ENCODE measurements at regions not wholly inside any gene's neighbourhood (a gene's known extent, or its start where the extent isn't known, plus 50 kb on each side); places are given as distances from the start of the nearest gene placed in this dataset.

- no peak overlapping the region for H3K27ac Mint-ChIP-seq
- H3K4me3 Mint-ChIP-seq = no peak overlapping the region
- no peak for DNase-seq
- ATAC-seq = no peak
- no peaks in the 10 kb centered on the region for H3K4me1 Mint-ChIP-seq
- H3K27me3 Mint-ChIP-seq = peaks cover 25% of the 10 kb centered on the region
- H3K9me3 Mint-ChIP-seq = no peaks in the 10 kb centered on the region
Observed at GRCh38 chr9:3773362-3774060, 247.7 kb upstream of the RFX3 start.

DNA sequence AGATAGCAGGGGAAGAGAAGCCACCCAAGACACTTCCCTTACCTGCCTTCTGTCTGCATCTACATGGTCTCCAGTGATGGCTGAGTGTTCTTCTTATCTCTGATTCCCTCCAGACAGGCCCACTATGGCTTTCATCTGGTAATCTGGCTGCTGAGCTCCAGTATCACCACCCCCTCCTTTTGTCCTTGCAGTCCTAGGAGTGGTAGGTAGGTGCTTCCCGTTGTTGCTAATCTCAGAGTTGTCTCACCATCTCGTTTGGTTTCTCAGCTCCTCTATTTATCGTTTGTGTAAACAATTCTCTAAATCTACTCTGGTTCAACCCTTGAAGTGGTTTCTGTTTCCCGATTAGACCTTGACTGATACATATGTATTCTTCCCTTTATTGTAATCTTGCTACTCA lies 243.8 kb upstream of the RFX3 start:
- no peaks in the 10 kb centered on the region for H3K4me1 Mint-ChIP-seq
- H3K27ac Mint-ChIP-seq = peak overlapping the region in 1 of 2 donors; percentile 53
- ATAC-seq = no peak
- H3K9me3 Mint-ChIP-seq = no peaks in the 10 kb centered on the region
- peaks cover 24% of the 10 kb centered on the region for H3K27me3 Mint-ChIP-seq
- DNase-seq = no peak
- H3K4me3 Mint-ChIP-seq = no peak overlapping the region

GRCh38 chr9:3768712-3769457 lies 243.1 kb upstream of the RFX3 start:
- H3K9me3 Mint-ChIP-seq = no peaks in the 10 kb centered on the region
- H3K27ac Mint-ChIP-seq = peak overlapping the region in 1 of 2 donors; percentile 79
- H3K4me3 Mint-ChIP-seq = no peak overlapping the region
- H3K27me3 Mint-ChIP-seq = peaks cover 24% of the 10 kb centered on the region
- ATAC-seq (no peak), DNase-seq (no peak)
- no peaks in the 10 kb centered on the region for H3K4me1 Mint-ChIP-seq

GRCh38 chr9:3768286-3768685 lies 242.5 kb upstream of the RFX3 start:
- Mint-ChIP-seq H3K4me3 (no peak overlapping the region), H3K27me3 (peaks cover 24% of the 10 kb centered on the region), H3K4me1 (no peaks in the 10 kb centered on the region), H3K27ac (no peak overlapping the region), H3K9me3 (no peaks in the 10 kb centered on the region)
- no peak for ATAC-seq
- DNase-seq = no peak

DNA sequence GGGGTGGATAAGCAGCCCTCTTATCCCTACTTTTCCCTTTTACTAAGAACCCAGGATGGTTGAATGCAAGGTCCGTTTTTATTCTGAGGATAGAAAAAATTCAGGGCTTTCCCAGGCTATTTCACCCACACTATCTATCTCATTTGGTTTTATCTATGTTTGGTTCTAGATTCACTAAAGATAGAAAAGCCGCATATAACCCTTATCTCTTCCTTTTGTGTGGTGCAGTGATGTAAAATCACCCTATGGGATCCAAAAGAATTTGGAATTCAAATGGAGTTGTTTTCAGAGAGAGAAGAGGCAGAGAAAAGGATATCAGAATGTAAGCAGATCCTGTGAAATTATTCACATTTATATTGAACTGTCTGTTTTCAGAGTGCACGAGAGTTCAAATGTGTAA lies 236.3 kb upstream of the RFX3 start:
- ATAC-seq (no peak), DNase-seq (no peak)
- H3K4me3 Mint-ChIP-seq = no peak overlapping the region
- no peaks in the 10 kb centered on the region for H3K9me3 Mint-ChIP-seq
- H3K27me3 Mint-ChIP-seq = peaks cover 18% of the 10 kb centered on the region
- no peak overlapping the region for H3K27ac Mint-ChIP-seq
- H3K4me1 Mint-ChIP-seq = peaks cover 18% of the 10 kb centered on the region

- Mint-ChIP-seq H3K27ac (no peak overlapping the region), H3K9me3 (no peaks in the 10 kb centered on the region), H3K27me3 (no peaks in the 10 kb centered on the region), H3K4me3 (no peak overlapping the region), H3K4me1 (peaks cover 18% of the 10 kb centered on the region)
- DNase-seq (no peak), ATAC-seq (no peak)
Observed at GRCh38 chr9:3760031-3760430, 234.2 kb upstream of the RFX3 start.

- no peak overlapping the region for H3K27ac Mint-ChIP-seq
- H3K4me3 Mint-ChIP-seq = peak overlapping the region in 1 of 2 donors; percentile 61
- DNase-seq (no peak), ATAC-seq (peak; percentile 72)
- H3K27me3 Mint-ChIP-seq = no peaks in the 10 kb centered on the region
- peaks cover 18% of the 10 kb centered on the region for H3K4me1 Mint-ChIP-seq
- no peaks in the 10 kb centered on the region for H3K9me3 Mint-ChIP-seq
Observed at GRCh38 chr9:3758816-3759576, 233.2 kb upstream of the RFX3 start.

DNA sequence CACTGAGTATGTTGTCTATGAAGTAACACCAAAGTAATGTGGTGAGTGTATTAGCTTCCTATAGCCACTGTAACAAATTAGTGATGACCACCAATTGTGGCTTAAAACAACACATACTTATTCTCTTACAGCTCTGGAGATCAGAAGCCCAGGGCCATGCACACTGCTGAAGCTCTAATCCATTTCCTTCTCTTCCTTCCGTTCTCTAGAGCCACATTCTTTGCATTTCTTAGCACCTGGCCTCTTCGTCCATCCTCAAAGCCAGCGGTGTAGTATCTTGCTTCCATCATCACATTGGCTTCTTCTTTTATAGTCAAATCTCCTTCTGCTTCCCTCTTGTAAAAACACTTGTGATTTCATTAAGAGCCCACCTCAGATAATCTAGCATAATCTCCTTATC lies 230.3 kb upstream of the RFX3 start:
- Mint-ChIP-seq H3K27me3 (no peaks in the 10 kb centered on the region), H3K27ac (no peak overlapping the region), H3K4me1 (peaks cover 32% of the 10 kb centered on the region), H3K9me3 (no peaks in the 10 kb centered on the region), H3K4me3 (no peak overlapping the region)
- ATAC-seq (no peak), DNase-seq (no peak)

DNA sequence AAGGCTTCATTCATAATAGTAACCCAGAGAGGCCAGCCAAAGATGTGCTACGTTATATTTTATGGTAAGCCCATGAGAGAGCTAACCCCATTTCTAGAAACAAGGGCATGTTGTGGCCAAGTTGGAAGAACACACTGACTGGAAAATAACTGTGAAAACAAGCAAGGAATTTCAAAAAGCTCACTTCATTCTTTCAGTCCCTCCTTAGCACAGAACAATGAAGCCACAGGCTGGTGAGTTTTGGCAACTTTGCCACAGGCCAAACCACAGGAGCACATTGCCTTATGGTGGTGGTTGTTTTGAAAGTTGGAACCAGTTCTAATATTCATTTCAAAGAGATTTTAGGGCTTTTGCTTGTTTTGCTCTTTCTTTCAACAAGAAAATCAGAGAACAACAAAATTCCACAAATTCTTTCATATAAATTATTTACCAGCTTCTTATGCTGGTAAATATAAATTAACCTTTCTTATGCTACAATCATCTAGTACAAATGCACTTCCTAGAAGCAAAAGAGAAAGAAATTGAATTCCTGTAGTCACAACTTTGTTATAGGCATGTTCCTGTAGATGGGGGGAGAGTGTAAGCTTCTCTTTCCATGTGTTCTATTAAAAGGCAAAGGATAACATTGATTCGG lies 225.4 kb upstream of the RFX3 start:
- no peaks in the 10 kb centered on the region for H3K27me3 Mint-ChIP-seq
- H3K9me3 Mint-ChIP-seq = peaks cover 0 to 4% of the 10 kb centered on the region in 2 donors
- H3K27ac Mint-ChIP-seq = peak overlapping the region in 1 of 2 donors; percentile 93
- H3K4me1 Mint-ChIP-seq = peaks cover 31% of the 10 kb centered on the region
- ATAC-seq = peak; percentile 77
- DNase-seq = peak in 1 of 2 donors; percentile 53
- H3K4me3 Mint-ChIP-seq = peak overlapping the region in 1 of 2 donors; percentile 62

GRCh38 chr9:3750321-3750720 lies 224.5 kb upstream of the RFX3 start:
- Mint-ChIP-seq H3K27me3 (no peaks in the 10 kb centered on the region), H3K4me3 (peak overlapping the region in 1 of 2 donors; percentile 62), H3K4me1 (peaks cover 36% of the 10 kb centered on the region), H3K27ac (peak overlapping the region in 1 of 2 donors; percentile 93), H3K9me3 (peaks cover 0 to 4% of the 10 kb centered on the region in 2 donors)
- DNase-seq (no peak), ATAC-seq (no peak)

GRCh38 chr9:3746296-3747275 lies 220.8 kb upstream of the RFX3 start:
- ATAC-seq (peak; percentile 92), DNase-seq (peak in 1 of 2 donors; percentile 49)
- peaks cover 33% of the 10 kb centered on the region for H3K4me1 Mint-ChIP-seq
- H3K4me3 Mint-ChIP-seq = peak overlapping the region in 1 of 2 donors; percentile 52
- H3K27me3 Mint-ChIP-seq = no peaks in the 10 kb centered on the region
- H3K9me3 Mint-ChIP-seq = peaks cover 0 to 4% of the 10 kb centered on the region in 2 donors
- peak overlapping the region in 1 of 2 donors; percentile 69 for H3K27ac Mint-ChIP-seq

DNA sequence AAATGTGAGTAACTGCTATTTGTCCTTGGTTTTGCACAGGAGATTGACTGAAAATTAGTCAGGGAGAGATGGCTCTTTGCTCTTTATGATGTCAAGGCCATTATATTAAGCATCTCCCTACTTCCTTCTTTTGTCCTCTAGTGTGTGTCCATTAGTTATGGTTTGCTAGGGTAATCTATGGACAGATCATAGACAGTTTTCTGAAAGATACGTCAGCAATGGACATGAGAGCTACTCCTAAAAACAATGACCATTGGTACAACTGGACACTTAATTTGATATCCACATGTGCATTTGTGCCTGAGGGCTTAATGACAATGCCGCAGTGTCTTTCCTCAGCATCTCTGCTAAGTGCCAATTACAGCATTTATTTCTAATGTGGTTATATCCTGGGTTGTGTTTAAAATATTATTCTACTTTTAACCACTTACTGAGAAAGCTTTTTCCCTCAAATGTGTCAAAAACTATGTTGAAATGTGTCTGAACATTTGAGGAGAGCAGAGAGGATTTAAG lies 218.2 kb upstream of the RFX3 start:
- H3K4me1 Mint-ChIP-seq = peaks cover 28% of the 10 kb centered on the region
- no peak for DNase-seq
- ATAC-seq = no peak
- no peaks in the 10 kb centered on the region for H3K27me3 Mint-ChIP-seq
- peaks cover 0 to 2% of the 10 kb centered on the region in 2 donors for H3K9me3 Mint-ChIP-seq
- no peak overlapping the region for H3K4me3 Mint-ChIP-seq
- H3K27ac Mint-ChIP-seq = no peak overlapping the region

DNA sequence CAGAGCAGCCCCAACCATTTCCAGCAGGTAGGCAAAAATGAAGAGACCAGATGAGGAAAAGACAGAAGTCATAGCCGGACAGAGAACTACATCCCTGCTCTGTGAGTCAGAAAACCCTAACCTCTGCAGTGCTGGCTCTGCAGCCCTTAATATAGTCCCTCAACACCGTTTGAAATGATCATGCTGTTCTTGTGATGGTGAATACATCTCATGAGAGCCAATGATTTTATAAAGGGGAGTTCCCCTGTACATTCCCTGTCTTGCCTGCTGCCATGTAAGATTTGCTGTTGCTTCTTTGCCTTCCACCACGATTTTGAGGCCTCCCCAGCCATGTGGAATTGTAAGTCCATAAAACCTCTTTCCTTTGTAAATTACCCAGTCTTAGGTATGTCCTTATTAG lies 216.8 kb upstream of the RFX3 start:
- H3K4me1 Mint-ChIP-seq = peaks cover 29% of the 10 kb centered on the region
- DNase-seq (no peak), ATAC-seq (no peak)
- no peak overlapping the region for H3K27ac Mint-ChIP-seq
- no peaks in the 10 kb centered on the region for H3K27me3 Mint-ChIP-seq
- no peak overlapping the region for H3K4me3 Mint-ChIP-seq
- H3K9me3 Mint-ChIP-seq = no peaks in the 10 kb centered on the region

GRCh38 chr9:3741729-3742128 lies 215.9 kb upstream of the RFX3 start:
- Mint-ChIP-seq H3K4me1 (peaks cover 25% of the 10 kb centered on the region), H3K4me3 (no peak overlapping the region), H3K9me3 (no peaks in the 10 kb centered on the region), H3K27me3 (no peaks in the 10 kb centered on the region), H3K27ac (peak overlapping the region in 1 of 2 donors; percentile 11)
- no peak for ATAC-seq
- DNase-seq = no peak

Data from stimulated activated naive CD8-positive, alpha-beta T cell treated with anti-CD3 and anti-CD28 coated beads, Interleukin-15, amount 100 ng/mL, for 72 hours (primary cell).